RWPE2 (cell line): ENCODE measurements at regions not wholly inside any gene's neighbourhood (a gene's known extent, or its start where the extent isn't known, plus 50 kb on each side); places are given as distances from the start of the nearest gene placed in this dataset.

Experiments
- ATAC-seq: fragments of 200-7000 bp; cut with Tn5 transposase; 3 replicates; pipeline ENCODE4 v1.9.1; 2021; ENCODE audit warnings: low read depth
- DNase-seq: peaks from one replicate; pipeline ENCODE4 v3.0.0-alpha.2; 2020; ENCODE audit warnings: low spot score
- H3K27ac ChIP-seq: fragments of 450-650 bp; 2 replicates; pipeline ENCODE4 v1.5.1; 2017; ENCODE audit warnings: mild to moderate bottlenecking; ENCODE audit not compliant: poor library complexity, severe bottlenecking
- H3K27me3 ChIP-seq: fragments of 250-450 bp; sonication (Bioruptor Pico); 2 replicates; pipeline ENCODE4 v1.5.1; 2021; ENCODE audit warnings: mild to moderate bottlenecking, moderate library complexity; ENCODE audit not compliant: insufficient read depth, poor library complexity, severe bottlenecking
- H3K36me3 ChIP-seq: fragments of 250-450 bp; sonication (Bioruptor Pico); 2 replicates; pipeline ENCODE4 v1.5.1; 2020; ENCODE audit warnings: low read depth, mild to moderate bottlenecking, moderate library complexity
- H3K4me1 ChIP-seq: fragments of 250-450 bp; sonication (Bioruptor Pico); 2 replicates; pipeline ENCODE4 v1.5.1; 2021; ENCODE audit warnings: mild to moderate bottlenecking, moderate library complexity; ENCODE audit not compliant: insufficient read depth, poor library complexity, severe bottlenecking
- H3K4me3 ChIP-seq: fragments of 250-450 bp; sonication (Bioruptor Pico); 2 replicates; pipeline ENCODE4 v1.5.1; 2021; ENCODE audit warnings: mild to moderate bottlenecking, moderate library complexity; ENCODE audit not compliant: severe bottlenecking
- H3K9me3 ChIP-seq: fragments of 250-450 bp; sonication (Bioruptor Pico); 2 replicates; pipeline ENCODE4 v1.5.1; 2021; ENCODE audit warnings: mild to moderate bottlenecking, moderate library complexity; ENCODE audit not compliant: severe bottlenecking
- TF ChIP-seq, protein P1 (sequence below): fragments of 450-650 bp; IDR thresholded peaks from one replicate; pipeline ENCODE4 v1.5.1; 2017; ENCODE audit warnings: mild to moderate bottlenecking, moderate library complexity; ENCODE audit not compliant: poor library complexity, severe bottlenecking

DNA sequence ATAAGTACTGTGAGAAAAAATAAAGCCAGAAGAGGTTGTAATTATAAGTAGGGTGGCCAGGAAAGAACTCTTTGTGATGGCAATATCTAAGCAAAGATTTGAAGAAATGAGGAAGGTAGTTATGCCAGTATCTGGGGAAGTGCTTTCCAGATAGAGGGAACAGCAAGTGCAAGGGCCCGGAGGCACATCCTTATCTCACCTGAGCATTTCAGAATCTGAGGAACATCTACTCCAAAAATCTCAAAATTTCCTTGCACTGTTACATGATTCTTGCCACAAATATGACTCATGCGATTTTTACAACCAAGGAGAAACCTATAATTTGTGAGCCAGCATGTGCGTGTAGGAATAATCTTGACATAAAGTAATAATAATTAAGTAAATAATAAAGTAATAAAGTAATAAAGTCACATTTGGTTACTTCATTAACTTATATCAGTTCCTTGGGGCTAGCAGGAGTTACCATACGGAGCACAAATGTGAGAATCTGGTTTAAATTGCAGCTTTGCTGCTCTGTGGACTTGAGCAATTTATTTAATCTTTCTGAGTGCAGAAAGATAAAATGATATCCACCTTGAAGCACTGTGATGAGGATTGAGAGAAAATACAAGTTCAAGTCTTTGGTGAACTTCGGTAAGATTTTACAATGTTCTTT, 105.1 kb upstream of the SLC34A2 start:
- no peaks in the 10 kb centered on the region for H3K27me3 ChIP-seq
- DNase-seq (no peak), ATAC-seq (no peak)
- H3K9me3 ChIP-seq = no peaks in the 10 kb centered on the region
- no peaks in the 10 kb centered on the region for H3K36me3 ChIP-seq
- no peak overlapping the region for H3K4me3 ChIP-seq
- H3K4me1 ChIP-seq = peaks cover 15% of the 10 kb centered on the region
- H3K27ac ChIP-seq = no peak overlapping the region
- TF ChIP-seq, protein P1, sequence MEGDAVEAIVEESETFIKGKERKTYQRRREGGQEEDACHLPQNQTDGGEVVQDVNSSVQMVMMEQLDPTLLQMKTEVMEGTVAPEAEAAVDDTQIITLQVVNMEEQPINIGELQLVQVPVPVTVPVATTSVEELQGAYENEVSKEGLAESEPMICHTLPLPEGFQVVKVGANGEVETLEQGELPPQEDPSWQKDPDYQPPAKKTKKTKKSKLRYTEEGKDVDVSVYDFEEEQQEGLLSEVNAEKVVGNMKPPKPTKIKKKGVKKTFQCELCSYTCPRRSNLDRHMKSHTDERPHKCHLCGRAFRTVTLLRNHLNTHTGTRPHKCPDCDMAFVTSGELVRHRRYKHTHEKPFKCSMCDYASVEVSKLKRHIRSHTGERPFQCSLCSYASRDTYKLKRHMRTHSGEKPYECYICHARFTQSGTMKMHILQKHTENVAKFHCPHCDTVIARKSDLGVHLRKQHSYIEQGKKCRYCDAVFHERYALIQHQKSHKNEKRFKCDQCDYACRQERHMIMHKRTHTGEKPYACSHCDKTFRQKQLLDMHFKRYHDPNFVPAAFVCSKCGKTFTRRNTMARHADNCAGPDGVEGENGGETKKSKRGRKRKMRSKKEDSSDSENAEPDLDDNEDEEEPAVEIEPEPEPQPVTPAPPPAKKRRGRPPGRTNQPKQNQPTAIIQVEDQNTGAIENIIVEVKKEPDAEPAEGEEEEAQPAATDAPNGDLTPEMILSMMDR = no peak

DNA sequence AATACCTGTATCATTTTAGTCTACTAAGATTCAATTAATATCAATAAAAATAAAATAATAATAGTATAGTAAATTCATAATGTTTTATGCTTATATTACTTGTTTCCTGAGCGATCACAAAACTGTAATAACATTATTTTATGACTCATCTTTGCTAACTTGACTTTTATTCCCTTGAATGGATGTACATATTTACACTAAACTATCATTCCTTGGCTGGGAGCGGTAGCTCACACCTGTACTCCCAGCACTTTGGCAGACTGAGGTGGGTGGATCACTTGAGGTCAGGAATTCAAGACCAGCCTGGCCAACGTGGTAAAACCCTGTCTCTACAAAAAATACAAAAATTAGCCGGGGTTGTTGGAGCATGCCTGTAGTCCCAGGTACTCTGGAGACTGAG, 104.0 kb upstream of the SLC34A2 start:
- Histone ChIP-seq H3K9me3 (no peaks in the 10 kb centered on the region), H3K4me3 (no peak overlapping the region), H3K4me1 (peaks cover 15% of the 10 kb centered on the region), H3K36me3 (no peaks in the 10 kb centered on the region), H3K27me3 (no peaks in the 10 kb centered on the region), H3K27ac (peak overlapping the region; percentile 30)
- no peak for DNase-seq
- TF ChIP-seq, protein P1 = no peak
- ATAC-seq = peak; percentile 84

DNA sequence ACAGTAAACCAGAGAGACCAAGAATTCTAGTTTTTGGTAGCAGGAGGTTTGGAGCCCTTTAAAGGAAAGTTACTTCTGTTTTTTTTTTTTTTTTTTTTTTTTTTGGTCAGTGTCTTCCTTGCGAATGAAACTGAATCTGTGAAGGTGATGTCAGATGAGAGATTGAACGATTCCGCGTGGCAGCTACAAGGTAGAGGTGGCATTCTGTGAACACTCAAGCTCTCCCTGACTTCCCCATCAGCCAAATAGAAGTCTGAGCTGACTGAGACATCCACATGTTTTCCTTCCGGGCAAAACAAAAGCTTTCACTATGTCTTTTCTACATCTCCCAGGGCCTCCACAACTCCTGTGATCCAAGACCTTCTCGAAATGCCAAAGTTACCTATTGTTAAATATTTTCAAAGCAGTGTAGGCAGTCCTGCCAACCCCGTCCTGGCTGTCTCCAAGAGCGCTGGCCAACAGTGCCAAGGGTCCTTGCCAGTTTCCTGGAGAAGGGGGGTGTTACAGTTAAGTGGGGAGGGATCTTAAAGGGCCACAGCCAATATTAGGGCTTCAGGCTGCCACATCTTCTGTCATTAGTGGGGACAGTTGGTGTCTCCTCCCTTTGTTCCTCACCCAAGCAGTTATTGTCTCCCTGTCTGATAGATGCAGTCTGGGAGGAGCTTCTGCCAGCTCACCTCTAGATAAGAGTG, 102.9 kb upstream of the SLC34A2 start:
- no peak overlapping the region for H3K27ac ChIP-seq

DNA sequence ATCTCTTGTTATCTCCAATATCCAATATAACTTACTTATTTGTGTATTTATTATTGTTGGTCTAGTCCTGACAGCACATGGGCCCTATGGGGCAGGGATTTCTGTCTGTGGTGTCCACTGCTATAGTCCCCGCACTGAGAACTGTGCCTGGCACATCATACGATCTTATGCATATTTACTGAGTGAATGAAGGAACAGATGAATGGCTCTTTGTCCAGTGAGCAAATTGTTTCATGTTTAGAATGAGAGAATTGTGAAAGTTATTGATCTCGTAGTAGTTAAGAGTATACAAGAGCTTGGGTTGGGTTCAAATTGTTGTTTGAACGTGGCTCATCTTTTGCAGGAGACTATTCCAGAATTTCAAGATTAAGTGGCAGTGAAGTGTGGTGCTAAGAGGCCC, 96.1 kb upstream of the SLC34A2 start:
- Histone ChIP-seq H3K27ac (no peak overlapping the region), H3K9me3 (no peaks in the 10 kb centered on the region), H3K4me3 (no peak overlapping the region), H3K27me3 (no peaks in the 10 kb centered on the region), H3K36me3 (no peaks in the 10 kb centered on the region), H3K4me1 (no peaks in the 10 kb centered on the region)
- TF ChIP-seq, protein P1 = no peak
- DNase-seq (no peak), ATAC-seq (no peak)

More for the DNA sequence above, 102.9 kb upstream of the SLC34A2 start:
- Histone ChIP-seq H3K36me3 (no peaks in the 10 kb centered on the region), H3K27me3 (no peaks in the 10 kb centered on the region), H3K4me1 (peaks cover 15% of the 10 kb centered on the region), H3K9me3 (no peaks in the 10 kb centered on the region), H3K4me3 (no peak overlapping the region)
- no peak for DNase-seq
- TF ChIP-seq, protein P1 = no peak
- no peak for ATAC-seq

DNA sequence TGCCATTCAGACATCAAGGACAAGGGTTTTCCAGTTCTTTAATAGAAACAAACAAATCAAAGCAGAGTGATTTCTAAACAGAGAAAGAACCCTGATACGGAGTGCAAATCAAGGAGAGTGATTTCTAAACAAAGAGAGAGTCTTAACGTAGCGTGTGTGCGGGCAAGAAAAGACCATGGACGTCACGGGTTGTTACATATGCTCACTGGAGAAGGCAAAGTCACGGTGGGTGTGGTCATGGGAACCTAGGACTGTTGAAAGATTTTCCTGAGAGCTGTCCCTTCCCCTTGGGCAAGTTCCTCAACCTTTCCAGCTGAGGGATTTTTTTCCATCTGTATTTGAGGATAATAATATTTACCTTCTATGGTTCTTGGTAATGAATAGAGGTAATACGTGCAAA, 95.0 kb upstream of the SLC34A2 start:
- no peaks in the 10 kb centered on the region for H3K27me3 ChIP-seq
- no peak overlapping the region for H3K27ac ChIP-seq
- ATAC-seq (no peak), DNase-seq (no peak)
- H3K4me3 ChIP-seq = no peak overlapping the region
- TF ChIP-seq, protein P1 = no peak
- no peaks in the 10 kb centered on the region for H3K9me3 ChIP-seq
- H3K4me1 ChIP-seq = no peaks in the 10 kb centered on the region
- H3K36me3 ChIP-seq = no peaks in the 10 kb centered on the region
